SU-DHL-6 (cell line): ENCODE measurements at regions not wholly inside any gene's neighbourhood (a gene's known extent, or its start where the extent isn't known, plus 50 kb on each side); places are given as distances from the start of the nearest gene placed in this dataset.

ENCODE experiments used
- CTCF ChIP-seq: fragments of 200-600 bp; sonication (generic); IDR thresholded peaks from one replicate; pipeline ENCODE4 v1.5.1; 2017; ENCODE audit warnings: antibody characterized with exemption, mild to moderate bottlenecking, low read length, moderate library complexity; ENCODE audit not compliant: insufficient read depth, poor library complexity, severe bottlenecking
- EZH2phosphoT487 ChIP-seq: fragments of 200-600 bp; sonication (generic), shearing (Covaris generic); conservative IDR thresholded peaks from 2 replicates; pipeline ENCODE4 v1.6.1; 2018; ENCODE audit warnings: mild to moderate bottlenecking, antibody characterized with exemption, low read length, moderate library complexity, mixed read lengths

- no peak for TF ChIP-seq EZH2phosphoT487
- TF ChIP-seq CTCF: no peak
These were observed 390.4 kb upstream of the IZUMO3 start for GRCh38 chr9:24936117-24936516.
